Aorta (tissue), 5 donors: ENCODE measurements at regions not wholly inside any gene's neighbourhood (a gene's known extent, or its start where the extent isn't known, plus 50 kb on each side); places are given as distances from the start of the nearest gene placed in this dataset.

Experiments used
- ATAC-seq: fragments of 200-7000 bp; cut with Tn5 transposase; one replicate; pipeline ENCODE4 v1.9.1; 2022; ENCODE audit warnings: moderate library complexity; ENCODE audit not compliant: low FRiP score
- DNase-seq, 2 donors: peaks; one replicate each; pipeline ENCODE4 v3.0.0-alpha.2; 2020
- H3K27ac ChIP-seq, 2 donors: one replicate each; pipeline ENCODE4 v1.5.1; 2013; ENCODE audit warnings: low read length in 2 of 2, mild to moderate bottlenecking in 2 of 2, moderate library complexity in 2 of 2, control low read depth in 1 of 2, inconsistent platforms in 1 of 2, low read depth in 1 of 2
- H3K27me3 ChIP-seq, 2 donors: one replicate each; pipeline ENCODE4 v1.6.1; 2013; ENCODE audit warnings: control low read depth in 1 of 2, low read length in 1 of 2, mild to moderate bottlenecking in 1 of 2, moderate library complexity in 1 of 2; ENCODE audit not compliant: insufficient read depth in 2 of 2, control insufficient read depth in 1 of 2
- H3K36me3 ChIP-seq, 2 donors: one replicate each; pipeline ENCODE4 v1.6.1; 2013; ENCODE audit warnings: control low read depth in 1 of 2, low read length in 1 of 2, mild to moderate bottlenecking in 1 of 2; ENCODE audit not compliant: insufficient read depth in 2 of 2, control insufficient read depth in 1 of 2
- H3K4me1 ChIP-seq, 2 donors: one replicate each; pipeline ENCODE4 v1.6.1; 2013; ENCODE audit warnings: low read length in 2 of 2, control low read depth in 1 of 2, mild to moderate bottlenecking in 1 of 2, moderate library complexity in 1 of 2; ENCODE audit not compliant: insufficient read depth in 2 of 2, control insufficient read depth in 1 of 2
- H3K4me3 ChIP-seq, 2 donors: one replicate each; pipeline ENCODE4 v1.5.1; 2013; ENCODE audit warnings: low read length in 2 of 2, control low read depth in 1 of 2, mild to moderate bottlenecking in 1 of 2
- H3K9me3 ChIP-seq: one replicate; pipeline ENCODE4 v1.6.1; 2013; ENCODE audit warnings: mild to moderate bottlenecking, low read length; ENCODE audit not compliant: control insufficient read depth
- WGBS, 2 donors: extraction: QIAGEN DNeasy Blood & Tissue Kit; methylation state at CpG; one replicate each; pipeline ENCODE4 v1.1.7; 2013; 5-methylcytosine and 5-hydroxymethylcytosine counted together
- intact Hi-C, 2 donors: fragments of 100-400 bp; cut with DNase I; formaldehyde crosslinking; loops; one replicate each; pipeline versions ENCODE4 v1.14.2 to v1.15.0; 2022
- donor health status: healthy with polysubstance abuse.
- donor health status: Bipolar disorder and iron deficiency.
- donor health status: DM: no; HTN: no; CAD: no.
- donor health status: DM: no; HTN: no; CAD: no.
- donor health status: DM: yes; HTN: yes; CAD: no.

- no peak for ATAC-seq
Measured at GRCh38 chr5:133729800-133730199, 117.5 kb upstream of the FSTL4 start.

GRCh38 chr5:133728475-133728874 is 116.1 kb upstream of the FSTL4 start:
- 92 to 97% methylated on average over 1 of the region's 1 CpG for WGBS, 2 donors
- ATAC-seq (no peak), DNase-seq (no peak)
- peaks cover 2% of the 10 kb centered on the region for H3K9me3 ChIP-seq
- H3K36me3 ChIP-seq = no peaks in the 10 kb centered on the region
- H3K27ac ChIP-seq = no peak overlapping the region
- H3K4me1 ChIP-seq = no peaks in the 10 kb centered on the region
- no peaks in the 10 kb centered on the region for H3K27me3 ChIP-seq
- intact Hi-C loops = no loop called here
- H3K4me3 ChIP-seq = no peak overlapping the region

More at GRCh38 chr5:133729800-133730199, 117.5 kb upstream of the FSTL4 start:
- intact Hi-C loops = no loop called here
- Histone ChIP-seq H3K4me3 (no peak overlapping the region), H3K27me3 (no peaks in the 10 kb centered on the region), H3K36me3 (no peaks in the 10 kb centered on the region), H3K27ac (no peak overlapping the region), H3K4me1 (no peaks in the 10 kb centered on the region), H3K9me3 (peaks cover 2% of the 10 kb centered on the region)
- DNase-seq = no peak
- 90 to 95% methylated on average over 3 of the region's 3 CpGs for WGBS, 2 donors

GRCh38 chr5:133727636-133728035 is 115.3 kb upstream of the FSTL4 start:
- DNase-seq (no peak), ATAC-seq (no peak)
- Histone ChIP-seq H3K4me3 (no peak overlapping the region), H3K36me3 (no peaks in the 10 kb centered on the region), H3K4me1 (no peaks in the 10 kb centered on the region), H3K27ac (no peak overlapping the region), H3K9me3 (peaks cover 5% of the 10 kb centered on the region), H3K27me3 (no peaks in the 10 kb centered on the region)
- intact Hi-C loops = no loop called here
- 67 to 80% methylated on average over 2 of the region's 2 CpGs for WGBS, 2 donors

GRCh38 chr5:133723651-133724366 is 111.5 kb upstream of the FSTL4 start:
- ATAC-seq (no peak), DNase-seq (no peak)
- WGBS, 2 donors = 52 to 95% methylated on average over 1 of the region's 1 CpG
- Histone ChIP-seq H3K27ac (no peak overlapping the region), H3K27me3 (no peaks in the 10 kb centered on the region), H3K36me3 (no peaks in the 10 kb centered on the region), H3K4me3 (no peak overlapping the region), H3K4me1 (no peaks in the 10 kb centered on the region), H3K9me3 (peaks cover 7% of the 10 kb centered on the region)
- intact Hi-C loops = no loop called here

GRCh38 chr5:133723126-133723525 is 110.8 kb upstream of the FSTL4 start:
- 85 to 89% methylated on average over 2 of the region's 2 CpGs for WGBS, 2 donors
- intact Hi-C loops = no loop called here

GRCh38 chr5:133721365-133721764 is 109.0 kb upstream of the FSTL4 start:
- no peak overlapping the region for H3K27ac ChIP-seq
- H3K27me3 ChIP-seq = no peaks in the 10 kb centered on the region
- intact Hi-C loops = no loop called here
- H3K36me3 ChIP-seq = no peaks in the 10 kb centered on the region
- no peak for ATAC-seq
- H3K4me3 ChIP-seq = no peak overlapping the region
- no peak for DNase-seq
- peaks cover 0 to 2% of the 10 kb centered on the region in 2 donors for H3K4me1 ChIP-seq
- peaks cover 7% of the 10 kb centered on the region for H3K9me3 ChIP-seq

More at GRCh38 chr5:133723126-133723525, 110.8 kb upstream of the FSTL4 start:
- H3K4me1 ChIP-seq = no peaks in the 10 kb centered on the region
- peaks cover 7% of the 10 kb centered on the region for H3K9me3 ChIP-seq
- DNase-seq (no peak), ATAC-seq (no peak)
- H3K36me3 ChIP-seq = no peaks in the 10 kb centered on the region
- no peak overlapping the region for H3K4me3 ChIP-seq
- H3K27ac ChIP-seq = no peak overlapping the region
- no peaks in the 10 kb centered on the region for H3K27me3 ChIP-seq

GRCh38 chr5:133718457-133718856 is 106.1 kb upstream of the FSTL4 start:
- Histone ChIP-seq H3K4me3 (no peak overlapping the region), H3K27me3 (no peaks in the 10 kb centered on the region), H3K36me3 (no peaks in the 10 kb centered on the region), H3K9me3 (peaks cover 7% of the 10 kb centered on the region), H3K4me1 (peaks cover 4 to 7% of the 10 kb centered on the region in 2 donors), H3K27ac (no peak overlapping the region)
- intact Hi-C loops = no loop called here
- 66 to 85% methylated on average over 2 of the region's 2 CpGs for WGBS, 2 donors
- ATAC-seq = no peak
- no peak for DNase-seq

GRCh38 chr5:133716532-133717183 is 104.3 kb upstream of the FSTL4 start:
- H3K4me3 ChIP-seq = no peak overlapping the region
- DNase-seq = no peak
- intact Hi-C loops = no loop called here
- no peak overlapping the region for H3K27ac ChIP-seq
- peaks cover 4 to 7% of the 10 kb centered on the region in 2 donors for H3K4me1 ChIP-seq
- ATAC-seq = no peak
- no peaks in the 10 kb centered on the region for H3K9me3 ChIP-seq
- H3K36me3 ChIP-seq = no peaks in the 10 kb centered on the region
- WGBS, 2 donors = 13 to 15% methylated on average over 4 of the region's 4 CpGs
- H3K27me3 ChIP-seq = no peaks in the 10 kb centered on the region

- intact Hi-C loops = no loop called here
- H3K36me3 ChIP-seq = no peaks in the 10 kb centered on the region
- WGBS, 2 donors = 88 to 93% methylated on average over 5 of the region's 5 CpGs
- H3K9me3 ChIP-seq = no peaks in the 10 kb centered on the region
- peaks cover 4 to 7% of the 10 kb centered on the region in 2 donors for H3K4me1 ChIP-seq
- ATAC-seq (no peak), DNase-seq (no peak)
- H3K27me3 ChIP-seq = no peaks in the 10 kb centered on the region
- no peak overlapping the region for H3K27ac ChIP-seq
- no peak overlapping the region for H3K4me3 ChIP-seq
Measured at GRCh38 chr5:133715616-133716015, 103.3 kb upstream of the FSTL4 start.
